GM21515 (cell line): ENCODE measurements at regions not wholly inside any gene's neighbourhood (a gene's known extent, or its start where the extent isn't known, plus 50 kb on each side); places are given as distances from the start of the nearest gene placed in this dataset.

ENCODE experiments used
- ATAC-seq: cut with Tn5 transposase; IDR thresholded peaks from one replicate; pipeline ENCODE4 v1.9.1; 2021; ENCODE audit not compliant: unreplicated experiment

GRCh38 chr2:57864926-57865325 is 181.7 kb upstream of the VRK2 start:
- no peak for ATAC-seq

GRCh38 chr2:57867730-57868129 is 178.9 kb upstream of the VRK2 start:
- ATAC-seq: no peak

- ATAC-seq: no peak
Measured at GRCh38 chr2:57868619-57869139, 177.9 kb upstream of the VRK2 start.

- ATAC-seq: no peak
Measured at GRCh38 chr2:57869758-57870344, 176.8 kb upstream of the VRK2 start.

- no peak for ATAC-seq
Measured at GRCh38 chr2:57876313-57876712, 170.3 kb upstream of the VRK2 start.

- no peak for ATAC-seq
Measured at GRCh38 chr2:57877811-57878170, 168.8 kb upstream of the VRK2 start.

- ATAC-seq: no peak
Measured at GRCh38 chr2:57878171-57878865, 168.3 kb upstream of the VRK2 start.

- no peak for ATAC-seq
Measured at GRCh38 chr2:57878866-57879210, 167.8 kb upstream of the VRK2 start.

GRCh38 chr2:57880446-57880845 is 166.2 kb upstream of the VRK2 start:
- ATAC-seq: no peak

GRCh38 chr2:57880967-57881366 is 165.6 kb upstream of the VRK2 start:
- no peak for ATAC-seq

- ATAC-seq: no peak
Measured at GRCh38 chr2:57881998-57882888, 164.4 kb upstream of the VRK2 start.

- ATAC-seq: no peak
Measured at GRCh38 chr2:57882895-57883515, 163.6 kb upstream of the VRK2 start.

- ATAC-seq: no peak
Measured at GRCh38 chr2:57884281-57884680, 162.3 kb upstream of the VRK2 start.

GRCh38 chr2:57885742-57886141 is 160.9 kb upstream of the VRK2 start:
- no peak for ATAC-seq

- ATAC-seq: no peak
Measured at GRCh38 chr2:57886161-57886786, 160.3 kb upstream of the VRK2 start.

GRCh38 chr2:57888463-57888862 is 158.1 kb upstream of the VRK2 start:
- no peak for ATAC-seq

GRCh38 chr2:57890464-57890863 is 156.1 kb upstream of the VRK2 start:
- ATAC-seq: no peak

GRCh38 chr2:57891086-57891712 is 155.4 kb upstream of the VRK2 start:
- no peak for ATAC-seq

- peak; percentile 73 for ATAC-seq
Measured at GRCh38 chr2:57892920-57893319, 153.7 kb upstream of the VRK2 start.

GRCh38 chr2:57893347-57893746 is 153.3 kb upstream of the VRK2 start:
- no peak for ATAC-seq

GRCh38 chr2:57893786-57894185 is 152.8 kb upstream of the VRK2 start:
- ATAC-seq: no peak
